Ascending aorta (tissue), 2 donors: ENCODE measurements at regions not wholly inside any gene's neighbourhood (a gene's known extent, or its start where the extent isn't known, plus 50 kb on each side); places are given as distances from the start of the nearest gene placed in this dataset.

ENCODE experiments used
- DNase-seq, 2 donors: peaks; one replicate each; pipeline ENCODE4 v3.0.0-alpha.2; 2019; ENCODE audit warnings: low spot score in 2 of 2
- H3K27ac ChIP-seq, 2 donors: fragments of 200-600 bp; sonication (generic); one replicate each; pipeline ENCODE4 v1.5.1; 2016 to 2017; ENCODE audit warnings: mild to moderate bottlenecking in 1 of 2
- H3K27me3 ChIP-seq: fragments of 200-600 bp; sonication (generic); one replicate; pipeline ENCODE4 v1.5.1; 2017
- H3K36me3 ChIP-seq, 2 donors: fragments of 200-600 bp; sonication (generic); one replicate each; pipeline ENCODE4 v1.5.1; 2016
- H3K4me1 ChIP-seq, 2 donors: fragments of 200-600 bp; sonication (generic); one replicate each; pipeline ENCODE4 v1.5.1; 2016 to 2017; ENCODE audit warnings: mild to moderate bottlenecking in 1 of 2
- H3K4me3 ChIP-seq, 2 donors: fragments of 200-600 bp; sonication (generic); one replicate each; pipeline ENCODE4 v1.5.1; 2016 to 2017; ENCODE audit warnings: mild to moderate bottlenecking in 1 of 2
- H3K9me3 ChIP-seq, 2 donors: fragments of 200-600 bp; sonication (generic); one replicate each; pipeline ENCODE4 v1.5.1; 2016
- intact Hi-C: fragments of 100-400 bp; cut with DNase I; formaldehyde crosslinking; loops from one replicate; pipeline ENCODE4 v1.15.1; 2023
- TF ChIP-seq, protein P1 (sequence below), 3 experiments: fragments of 200-600 bp in 2 of 3; fragments of 450-650 bp in 1 of 3; sonication (generic) in 2 of 3; IDR thresholded peaks; one replicate each; pipeline ENCODE4 v1.5.1; 2016 to 2019; ENCODE audit warnings: antibody characterized with exemption in 3 of 3, mild to moderate bottlenecking in 1 of 3, moderate library complexity in 1 of 3

DNA sequence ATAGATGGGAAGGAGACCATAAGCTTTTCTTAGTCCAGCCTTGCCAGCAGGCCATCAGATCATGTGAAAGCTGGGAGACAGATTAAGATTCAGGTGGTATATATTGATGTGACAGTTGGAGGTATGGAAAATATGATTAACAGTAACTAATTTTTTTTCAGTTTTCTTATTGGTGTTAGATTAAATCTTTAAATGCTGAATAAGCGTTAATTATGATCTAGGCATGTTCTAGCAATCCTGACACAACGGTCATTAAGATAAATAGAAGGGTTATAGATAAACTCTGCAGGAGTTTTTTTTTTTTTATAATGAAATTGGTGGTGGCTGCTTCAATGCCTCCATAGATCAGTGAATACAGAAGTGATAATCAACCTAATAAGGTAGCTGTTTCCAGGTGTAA lies 649.5 kb upstream of the TENM3 start:
- Histone ChIP-seq H3K9me3 (no peaks in the 10 kb centered on the region), H3K4me1 (no peaks in the 10 kb centered on the region), H3K4me3 (no peak overlapping the region), H3K36me3 (no peaks in the 10 kb centered on the region), H3K27ac (no peak overlapping the region), H3K27me3 (no peaks in the 10 kb centered on the region)
- TF ChIP-seq, protein P1, sequence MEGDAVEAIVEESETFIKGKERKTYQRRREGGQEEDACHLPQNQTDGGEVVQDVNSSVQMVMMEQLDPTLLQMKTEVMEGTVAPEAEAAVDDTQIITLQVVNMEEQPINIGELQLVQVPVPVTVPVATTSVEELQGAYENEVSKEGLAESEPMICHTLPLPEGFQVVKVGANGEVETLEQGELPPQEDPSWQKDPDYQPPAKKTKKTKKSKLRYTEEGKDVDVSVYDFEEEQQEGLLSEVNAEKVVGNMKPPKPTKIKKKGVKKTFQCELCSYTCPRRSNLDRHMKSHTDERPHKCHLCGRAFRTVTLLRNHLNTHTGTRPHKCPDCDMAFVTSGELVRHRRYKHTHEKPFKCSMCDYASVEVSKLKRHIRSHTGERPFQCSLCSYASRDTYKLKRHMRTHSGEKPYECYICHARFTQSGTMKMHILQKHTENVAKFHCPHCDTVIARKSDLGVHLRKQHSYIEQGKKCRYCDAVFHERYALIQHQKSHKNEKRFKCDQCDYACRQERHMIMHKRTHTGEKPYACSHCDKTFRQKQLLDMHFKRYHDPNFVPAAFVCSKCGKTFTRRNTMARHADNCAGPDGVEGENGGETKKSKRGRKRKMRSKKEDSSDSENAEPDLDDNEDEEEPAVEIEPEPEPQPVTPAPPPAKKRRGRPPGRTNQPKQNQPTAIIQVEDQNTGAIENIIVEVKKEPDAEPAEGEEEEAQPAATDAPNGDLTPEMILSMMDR (IDR thresholded peaks at IDR 0.05) = no peak
- DNase-seq = no peak
- intact Hi-C loops = no loop called here

DNA sequence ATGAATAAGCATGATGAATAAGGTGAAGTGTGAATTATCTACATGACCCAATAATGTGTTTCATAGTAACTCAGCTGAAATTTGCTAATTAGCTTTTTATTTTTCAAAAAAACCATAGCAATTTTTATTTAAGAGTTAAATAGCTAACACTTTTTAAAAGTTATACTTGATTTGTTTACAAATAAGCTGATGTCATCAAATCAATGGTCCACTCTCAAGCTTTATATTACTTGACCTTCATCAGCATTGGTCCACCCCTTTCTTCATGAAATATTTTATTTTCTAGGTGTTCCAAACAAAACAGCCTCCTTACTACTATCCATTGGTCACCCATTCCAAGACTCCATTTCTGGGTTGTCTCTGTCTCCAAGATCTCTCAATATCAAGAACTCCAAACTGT lies 649.0 kb upstream of the TENM3 start:
- Histone ChIP-seq H3K36me3 (no peaks in the 10 kb centered on the region), H3K27me3 (no peaks in the 10 kb centered on the region), H3K27ac (no peak overlapping the region), H3K4me1 (no peaks in the 10 kb centered on the region), H3K9me3 (no peaks in the 10 kb centered on the region), H3K4me3 (no peak overlapping the region)
- intact Hi-C loops = no loop called here
- DNase-seq = no peak
- TF ChIP-seq, protein P1 (IDR thresholded peaks at IDR 0.05) = no peak

DNA sequence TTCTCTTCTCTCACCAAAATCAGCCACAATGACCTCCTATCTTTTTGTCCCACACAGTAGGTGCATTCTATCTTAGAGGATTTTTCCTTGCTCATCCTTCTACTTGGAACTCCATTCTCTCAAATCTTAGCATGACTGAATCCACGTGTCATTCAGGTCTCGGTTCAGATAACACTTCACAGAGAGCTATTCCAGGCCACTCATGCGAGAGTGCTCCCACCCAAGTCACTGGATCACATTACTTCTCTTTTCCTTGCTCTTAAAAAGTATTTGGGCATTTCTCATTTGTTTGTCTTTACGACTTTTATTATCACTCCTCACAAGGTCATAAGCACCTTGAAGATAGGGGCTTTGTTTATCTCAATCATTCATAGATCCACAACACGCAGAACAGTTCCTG lies 647.5 kb upstream of the TENM3 start:
- intact Hi-C loops = no loop called here
- Histone ChIP-seq H3K4me1 (no peaks in the 10 kb centered on the region), H3K4me3 (no peak overlapping the region), H3K36me3 (no peaks in the 10 kb centered on the region), H3K9me3 (no peaks in the 10 kb centered on the region), H3K27ac (no peak overlapping the region), H3K27me3 (no peaks in the 10 kb centered on the region)
- no peak for DNase-seq
- TF ChIP-seq, protein P1 (IDR thresholded peaks at IDR 0.05) = no peak

DNA sequence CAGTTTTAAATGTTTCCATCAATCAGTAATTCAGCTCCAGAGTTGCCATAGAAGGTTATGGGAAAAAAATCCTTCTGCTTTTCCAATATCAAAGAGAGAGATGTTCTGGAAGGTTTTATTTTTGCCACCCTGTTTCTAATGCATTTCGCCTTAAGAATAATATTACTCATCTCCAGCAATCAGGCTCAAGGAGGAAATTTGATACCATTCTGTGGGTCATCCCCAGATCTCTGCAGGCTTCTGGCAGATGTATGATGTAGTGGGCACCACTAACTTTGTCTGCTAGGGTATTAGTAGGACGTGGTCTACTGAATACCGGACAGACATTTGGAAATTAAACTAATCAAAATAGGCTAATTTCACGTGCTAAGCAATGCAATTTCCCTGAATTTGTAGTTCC lies 645.4 kb upstream of the TENM3 start:
- H3K27ac ChIP-seq = no peak overlapping the region
- no peaks in the 10 kb centered on the region for H3K36me3 ChIP-seq
- H3K4me1 ChIP-seq = no peaks in the 10 kb centered on the region
- no peak for DNase-seq
- TF ChIP-seq, protein P1 (IDR thresholded peaks at IDR 0.05) = no peak
- intact Hi-C loops = no loop called here
- H3K27me3 ChIP-seq = no peaks in the 10 kb centered on the region
- no peak overlapping the region for H3K4me3 ChIP-seq
- H3K9me3 ChIP-seq = no peaks in the 10 kb centered on the region

DNA sequence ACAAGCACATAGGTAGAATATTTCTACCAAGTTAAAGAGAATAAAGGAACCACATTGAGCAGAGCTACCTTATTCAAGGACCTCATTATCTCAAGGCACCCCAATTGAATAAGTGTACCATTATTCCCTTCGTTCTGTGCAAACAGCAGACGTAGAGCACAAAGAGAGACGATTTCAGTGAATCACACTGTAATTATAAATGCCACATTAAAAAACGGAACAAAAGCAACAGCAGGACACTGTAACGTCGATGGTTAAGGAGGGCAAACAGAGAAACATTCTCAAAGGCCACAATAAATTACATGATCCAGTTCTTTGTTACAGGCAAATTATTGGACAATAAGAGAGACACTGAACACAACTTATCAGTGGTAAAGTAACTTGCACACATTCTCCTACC lies 644.1 kb upstream of the TENM3 start:
- Histone ChIP-seq H3K27ac (no peak overlapping the region), H3K9me3 (no peaks in the 10 kb centered on the region), H3K27me3 (no peaks in the 10 kb centered on the region), H3K36me3 (no peaks in the 10 kb centered on the region), H3K4me1 (no peaks in the 10 kb centered on the region), H3K4me3 (no peak overlapping the region)
- TF ChIP-seq, protein P1 (IDR thresholded peaks at IDR 0.05) = no peak
- intact Hi-C loops = no loop called here
- no peak for DNase-seq

DNA sequence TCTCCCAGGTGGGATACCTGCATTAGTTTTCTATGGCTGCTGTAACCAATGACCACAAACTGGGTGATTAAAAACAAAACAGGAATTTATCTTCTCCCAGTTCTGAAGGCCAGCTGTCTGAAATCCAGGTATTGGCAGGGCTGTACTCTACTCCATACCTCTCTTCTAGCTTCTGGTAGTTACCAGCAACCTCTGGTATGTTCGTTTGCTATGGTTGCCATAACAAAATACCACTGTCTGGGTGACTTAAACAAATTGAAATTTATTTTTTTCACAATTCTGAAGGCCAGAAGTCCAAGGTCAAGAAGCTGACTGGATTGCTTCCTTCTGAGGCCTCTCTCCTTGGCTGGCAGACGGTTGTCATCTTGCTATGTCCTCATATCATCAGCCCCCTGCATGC lies 642.1 kb upstream of the TENM3 start:
- no peaks in the 10 kb centered on the region for H3K9me3 ChIP-seq
- no peak for DNase-seq
- intact Hi-C loops = no loop called here
- H3K27me3 ChIP-seq = no peaks in the 10 kb centered on the region
- no peaks in the 10 kb centered on the region for H3K4me1 ChIP-seq
- no peaks in the 10 kb centered on the region for H3K36me3 ChIP-seq
- TF ChIP-seq, protein P1 (IDR thresholded peaks at IDR 0.05) = no peak
- H3K4me3 ChIP-seq = no peak overlapping the region
- H3K27ac ChIP-seq = no peak overlapping the region
